NB4 (cell line): ENCODE measurements at regions not wholly inside any gene's neighbourhood (a gene's known extent, or its start where the extent isn't known, plus 50 kb on each side); places are given as distances from the start of the nearest gene placed in this dataset.
"Not testable (repeated sequence)": the region's sequence is repeated elsewhere in the genome, so short reads cannot be mapped to it uniquely, and the experiment has no call there.

Experiments
- POLR2A ChIP-seq: IDR thresholded peaks from 2 replicates; pipeline ENCODE4 v1.6.1; 2011; ENCODE audit warnings: mild to moderate bottlenecking; ENCODE audit not compliant: insufficient read length; ENCODE audit errors: extremely low read depth
- TF ChIP-seq, protein P1 (sequence below): IDR thresholded peaks from one replicate; pipeline ENCODE4 v1.5.1; 2012; ENCODE audit warnings: low read depth, low read length

DNA sequence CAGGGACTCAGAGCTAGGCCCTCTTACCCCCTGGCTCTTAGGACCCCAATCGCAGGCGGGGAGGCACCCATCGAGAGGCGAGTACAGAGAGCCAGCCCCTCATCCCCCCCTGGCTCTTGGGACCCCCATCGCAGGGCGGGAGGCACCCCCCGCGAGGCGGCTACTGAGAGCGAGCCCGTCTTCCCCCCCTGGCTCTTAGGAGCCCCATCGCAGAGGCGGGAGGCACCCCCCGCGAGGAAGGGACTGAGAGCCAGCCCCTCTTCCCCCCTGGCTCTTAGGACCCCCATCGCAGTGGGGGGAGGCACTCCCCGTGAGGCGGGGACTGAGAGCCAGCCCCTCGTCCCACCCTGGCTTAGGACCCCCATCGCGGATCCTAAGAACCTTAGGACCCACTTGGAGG, 2422.1 kb upstream of the PCDH20 start:
- TF ChIP-seq, protein P1, sequence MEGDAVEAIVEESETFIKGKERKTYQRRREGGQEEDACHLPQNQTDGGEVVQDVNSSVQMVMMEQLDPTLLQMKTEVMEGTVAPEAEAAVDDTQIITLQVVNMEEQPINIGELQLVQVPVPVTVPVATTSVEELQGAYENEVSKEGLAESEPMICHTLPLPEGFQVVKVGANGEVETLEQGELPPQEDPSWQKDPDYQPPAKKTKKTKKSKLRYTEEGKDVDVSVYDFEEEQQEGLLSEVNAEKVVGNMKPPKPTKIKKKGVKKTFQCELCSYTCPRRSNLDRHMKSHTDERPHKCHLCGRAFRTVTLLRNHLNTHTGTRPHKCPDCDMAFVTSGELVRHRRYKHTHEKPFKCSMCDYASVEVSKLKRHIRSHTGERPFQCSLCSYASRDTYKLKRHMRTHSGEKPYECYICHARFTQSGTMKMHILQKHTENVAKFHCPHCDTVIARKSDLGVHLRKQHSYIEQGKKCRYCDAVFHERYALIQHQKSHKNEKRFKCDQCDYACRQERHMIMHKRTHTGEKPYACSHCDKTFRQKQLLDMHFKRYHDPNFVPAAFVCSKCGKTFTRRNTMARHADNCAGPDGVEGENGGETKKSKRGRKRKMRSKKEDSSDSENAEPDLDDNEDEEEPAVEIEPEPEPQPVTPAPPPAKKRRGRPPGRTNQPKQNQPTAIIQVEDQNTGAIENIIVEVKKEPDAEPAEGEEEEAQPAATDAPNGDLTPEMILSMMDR, result not testable (repeated sequence)
- TF ChIP-seq POLR2A, result not testable (repeated sequence)
